HG02610 (cell line): ENCODE measurements at regions not wholly inside any gene's neighbourhood (a gene's known extent, or its start where the extent isn't known, plus 50 kb on each side); places are given as distances from the start of the nearest gene placed in this dataset.

ENCODE experiments used
- ATAC-seq: cut with Tn5 transposase; IDR thresholded peaks from one replicate; pipeline ENCODE4 v1.9.1; 2021; ENCODE audit warnings: mild to moderate bottlenecking, moderate library complexity; ENCODE audit not compliant: unreplicated experiment

DNA sequence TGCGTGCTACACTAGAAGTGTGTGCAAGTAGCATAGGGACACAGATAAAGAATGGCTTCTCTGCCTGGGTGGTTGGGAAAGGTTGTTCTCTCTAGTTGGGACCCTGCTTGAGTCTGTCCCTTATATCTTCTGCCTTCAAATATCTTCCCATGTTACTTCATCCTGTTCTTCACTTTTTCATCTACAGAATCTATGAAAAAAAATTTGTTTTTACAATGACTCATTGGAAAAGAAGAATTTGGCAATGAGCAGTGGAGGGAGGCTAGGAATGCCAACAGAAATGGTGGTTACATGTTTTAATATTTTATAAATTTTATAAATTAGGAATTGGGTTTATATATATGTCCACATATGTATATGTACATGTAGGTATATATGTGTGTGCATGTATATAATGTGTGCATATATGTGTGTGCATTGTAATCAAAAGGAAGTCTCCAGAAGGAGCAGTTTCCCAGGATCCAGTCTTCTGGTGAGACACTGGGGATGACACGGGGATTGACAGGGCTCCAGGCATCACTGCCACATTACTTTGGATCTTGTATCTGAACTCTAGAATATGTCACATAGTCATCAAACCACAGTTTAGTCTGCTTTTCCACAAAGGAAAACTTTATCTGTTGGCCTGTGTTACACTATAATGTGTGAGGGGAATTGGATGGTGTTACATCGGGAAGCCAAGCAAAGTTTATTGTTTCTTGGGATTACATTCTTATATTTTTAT, 75.3 kb upstream of the RIPOR2 start:
- no peak for ATAC-seq

DNA sequence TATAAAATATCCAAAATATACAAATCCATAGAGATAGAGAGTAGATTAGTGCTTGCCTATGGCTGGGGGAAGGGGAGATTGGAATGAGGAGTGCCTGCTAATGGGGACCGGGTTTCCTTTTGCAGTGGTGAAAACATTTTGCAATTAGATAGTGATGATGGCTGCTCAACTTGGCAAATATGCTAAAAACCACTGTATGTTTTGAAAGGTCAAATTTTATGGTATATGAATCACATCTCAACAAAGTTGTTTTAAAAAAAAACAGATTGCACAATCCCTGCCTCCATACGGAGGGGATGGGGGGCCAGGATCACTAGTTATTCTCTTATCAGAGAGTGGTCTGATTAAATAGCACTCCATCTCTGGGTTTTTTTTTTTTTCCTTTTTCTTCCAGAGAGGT, 76.9 kb upstream of the RIPOR2 start:
- ATAC-seq = no peak

DNA sequence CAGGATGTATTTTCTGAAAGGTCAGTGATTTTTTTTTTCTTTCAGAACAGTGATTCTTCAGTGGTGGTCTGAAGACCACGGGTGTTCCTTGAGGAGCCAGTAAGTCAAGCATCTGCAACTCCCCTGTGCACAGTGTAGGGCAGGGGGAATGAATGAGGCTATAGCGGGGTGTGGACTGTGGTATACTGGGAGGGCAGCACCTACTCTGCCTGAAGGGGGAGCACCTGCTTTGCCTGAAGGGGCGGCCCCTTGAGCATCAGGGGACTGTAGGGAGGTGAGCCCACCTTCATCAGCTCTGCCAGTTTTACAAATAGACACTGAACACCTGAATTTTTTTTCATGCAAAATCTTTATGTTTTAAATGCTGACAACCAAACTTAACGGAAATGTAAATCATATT, 77.5 kb upstream of the RIPOR2 start:
- ATAC-seq = no peak

DNA sequence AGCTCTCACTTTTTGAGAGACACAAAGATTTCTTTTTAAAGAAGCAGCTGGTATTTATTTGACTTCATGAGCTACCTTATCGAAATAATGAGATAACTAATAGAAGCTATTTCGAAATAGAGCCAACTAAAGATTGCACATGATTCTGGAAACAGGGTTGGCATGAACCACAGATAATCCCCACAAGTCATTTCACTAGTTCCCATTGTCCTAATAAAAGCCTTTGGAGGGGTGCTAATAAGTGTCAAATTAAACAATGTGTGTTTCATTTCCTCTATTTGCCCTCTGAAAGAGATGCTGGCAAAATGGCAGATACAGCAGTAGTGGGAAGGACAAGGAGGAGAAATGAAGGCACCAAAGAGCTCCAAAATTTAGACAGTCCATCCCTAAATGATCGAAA, 78.6 kb upstream of the RIPOR2 start:
- ATAC-seq = no peak

DNA sequence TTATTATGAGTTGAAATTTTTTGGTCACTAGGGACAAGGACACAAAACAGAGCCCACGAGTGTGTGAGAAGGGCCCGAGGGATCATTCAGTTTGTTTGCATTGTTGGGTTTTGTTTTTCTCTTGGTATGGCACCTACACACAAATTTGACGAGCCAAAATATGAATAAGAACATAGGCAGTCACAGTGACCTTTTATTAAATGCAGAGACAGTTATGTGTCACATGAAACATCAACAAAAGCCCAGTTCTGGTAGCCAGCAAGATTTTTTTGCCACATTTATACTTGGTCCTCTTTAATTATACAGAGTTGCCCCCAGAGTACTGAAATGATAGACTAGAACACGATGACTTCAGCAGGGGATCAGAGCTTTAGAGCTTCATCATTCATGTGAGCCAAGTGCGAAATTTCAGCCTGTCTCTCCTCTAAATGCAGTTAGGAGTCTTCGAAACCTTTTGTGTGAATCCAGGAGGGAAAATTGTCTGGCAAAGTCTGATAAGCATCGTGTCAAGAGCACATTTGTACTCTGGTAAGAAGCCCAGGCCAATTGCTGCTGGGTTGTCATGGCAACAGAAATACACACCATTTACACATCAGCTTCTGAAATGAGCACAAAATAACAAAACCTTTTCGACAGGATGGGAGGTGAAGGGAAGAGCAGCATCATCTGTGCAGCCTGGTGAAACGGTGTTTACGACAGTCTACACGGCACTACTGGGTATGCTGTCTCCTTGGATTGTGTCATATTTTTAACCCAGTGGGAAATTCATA, 79.2 kb upstream of the RIPOR2 start:
- no peak for ATAC-seq

- ATAC-seq = no peak
Measured at GRCh38 chr6:25016014-25016720, 80.4 kb upstream of the RIPOR2 start.

DNA sequence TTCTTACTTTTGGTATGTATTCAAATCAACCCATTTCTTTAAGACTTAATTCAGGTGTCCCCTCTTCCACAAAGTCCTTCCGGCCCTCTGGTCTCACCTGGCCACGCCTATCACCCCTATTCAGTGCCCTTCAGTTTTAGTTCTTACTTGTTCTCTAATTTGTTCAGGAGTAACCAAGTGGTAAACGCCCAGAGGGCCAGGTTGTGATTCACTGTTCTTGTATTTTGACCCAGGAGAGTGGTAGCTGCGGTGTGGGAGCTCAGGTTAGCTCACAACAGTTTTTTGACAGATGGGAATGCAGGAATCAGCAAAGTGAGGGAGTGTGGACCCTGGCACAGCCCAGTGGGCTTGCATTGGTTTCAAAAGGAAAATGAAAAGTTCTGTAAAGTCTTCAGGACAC, 81.7 kb upstream of the RIPOR2 start:
- ATAC-seq = no peak

DNA sequence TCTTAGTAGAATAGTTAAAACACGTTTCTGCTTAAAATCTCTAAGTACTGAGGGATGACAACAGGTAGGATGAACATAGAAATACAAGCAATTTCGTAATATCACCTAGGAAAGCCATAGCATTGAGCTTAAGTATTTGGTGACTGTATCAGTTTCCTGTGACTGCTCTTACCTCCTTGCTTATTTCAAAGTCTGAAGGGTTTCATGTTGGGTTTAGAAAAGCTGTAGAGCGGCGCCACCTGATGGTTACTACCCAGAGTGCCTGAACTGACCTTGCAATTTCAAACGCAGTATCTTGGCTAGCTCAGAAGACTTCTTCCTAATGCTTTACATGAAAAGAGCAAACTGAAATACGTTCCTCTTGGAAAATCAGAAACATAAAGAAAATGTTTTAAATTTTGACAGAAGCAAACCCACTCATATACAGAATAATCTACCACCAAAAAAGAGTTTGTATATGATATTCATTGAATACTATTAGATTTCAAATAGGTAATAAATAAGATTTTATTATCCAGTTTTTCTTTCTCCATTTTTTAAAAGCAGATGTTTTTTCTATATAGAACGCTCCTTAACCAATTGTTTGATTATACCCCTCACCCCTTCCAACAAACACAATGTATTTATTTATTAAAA, 82.3 kb upstream of the RIPOR2 start:
- ATAC-seq = peak; percentile 70

- no peak for ATAC-seq
Measured at GRCh38 chr6:25018568-25018954, 82.8 kb upstream of the RIPOR2 start.

GRCh38 chr6:25022140-25022553, 86.4 kb upstream of the RIPOR2 start:
- ATAC-seq = no peak

- ATAC-seq = no peak
Measured at GRCh38 chr6:25023781-25024180, 88.0 kb upstream of the RIPOR2 start.

- no peak for ATAC-seq
Measured at GRCh38 chr6:25024821-25025220, 89.1 kb upstream of the RIPOR2 start.

- no peak for ATAC-seq
Measured at GRCh38 chr6:25025248-25025918, 89.6 kb upstream of the RIPOR2 start.

GRCh38 chr6:25025919-25026301, 90.2 kb upstream of the RIPOR2 start:
- no peak for ATAC-seq

DNA sequence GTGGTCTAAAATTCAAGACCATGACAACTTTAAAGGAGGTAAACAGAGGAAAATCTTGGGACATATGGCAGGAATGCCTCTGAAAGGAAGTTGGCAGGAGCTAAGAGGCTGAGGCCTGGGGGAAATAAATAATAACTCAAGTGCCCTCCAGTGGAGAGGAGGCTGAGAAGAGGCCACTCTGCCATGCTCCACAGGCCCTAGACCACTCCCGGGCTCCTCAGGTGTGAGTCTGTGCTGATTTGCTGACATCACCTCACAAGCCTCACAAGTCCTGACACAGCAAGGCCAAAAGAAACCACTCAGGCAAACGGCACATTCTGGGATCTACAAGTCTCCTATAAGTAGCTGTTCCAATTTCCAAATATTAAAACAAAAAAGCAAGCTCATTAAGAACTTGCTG, 91.0 kb upstream of the RIPOR2 start:
- no peak for ATAC-seq

DNA sequence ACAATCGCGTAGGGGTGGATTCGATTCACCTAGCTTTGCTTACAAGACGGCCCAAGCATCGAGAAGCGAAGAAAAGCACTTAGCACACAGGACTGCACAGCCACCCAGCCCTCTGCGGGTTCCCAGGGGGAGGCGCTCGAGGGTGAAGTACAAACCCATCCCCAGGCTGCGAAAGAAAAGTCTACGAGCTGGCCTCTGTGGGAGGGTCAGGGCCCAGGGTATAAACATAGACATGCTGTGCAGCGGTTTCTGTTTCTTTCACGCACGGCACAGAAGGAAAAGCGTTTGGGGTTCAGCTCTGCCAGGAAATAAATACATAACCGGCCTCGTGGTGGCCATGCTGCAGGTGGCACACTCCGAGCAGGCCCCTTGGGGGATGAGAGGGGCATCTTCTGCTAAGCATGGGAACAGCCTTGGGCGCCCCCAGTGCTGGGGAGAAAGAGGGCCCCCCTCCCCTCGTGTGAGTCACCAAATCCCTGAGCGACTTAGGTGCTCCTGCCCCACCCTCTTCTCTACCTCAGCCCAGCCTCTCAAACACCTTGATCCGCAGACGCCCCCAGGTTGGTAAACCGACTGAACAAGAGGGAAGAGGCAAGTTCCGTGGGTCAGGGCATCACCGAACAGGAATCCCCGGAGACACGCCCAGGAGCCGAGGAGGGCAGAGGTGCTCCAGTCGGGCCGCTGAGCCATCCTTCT, 91.6 kb upstream of the RIPOR2 start:
- peak; percentile 89 for ATAC-seq

- no peak for ATAC-seq
Measured at GRCh38 chr6:25028328-25028727, 92.6 kb upstream of the RIPOR2 start.

DNA sequence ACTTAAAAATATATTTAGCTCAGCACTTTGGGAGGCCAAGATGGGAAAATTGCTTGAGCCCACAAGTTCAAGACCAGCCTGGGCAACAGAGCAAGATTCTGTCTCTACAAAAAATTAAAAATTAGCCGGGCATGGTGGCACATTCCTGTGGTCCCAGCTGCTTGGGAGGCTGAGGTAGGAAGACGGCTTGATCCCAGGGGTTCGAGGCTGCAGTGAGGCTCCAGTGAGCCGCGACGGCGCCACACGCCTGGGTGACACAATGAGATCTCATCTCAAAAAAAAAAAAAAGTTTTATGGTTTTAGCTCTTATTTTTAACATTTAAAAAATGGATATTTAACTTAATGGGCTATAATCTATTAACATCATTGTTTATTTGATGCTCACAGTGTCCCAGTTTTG, 97.2 kb upstream of the RIPOR2 start:
- no peak for ATAC-seq

DNA sequence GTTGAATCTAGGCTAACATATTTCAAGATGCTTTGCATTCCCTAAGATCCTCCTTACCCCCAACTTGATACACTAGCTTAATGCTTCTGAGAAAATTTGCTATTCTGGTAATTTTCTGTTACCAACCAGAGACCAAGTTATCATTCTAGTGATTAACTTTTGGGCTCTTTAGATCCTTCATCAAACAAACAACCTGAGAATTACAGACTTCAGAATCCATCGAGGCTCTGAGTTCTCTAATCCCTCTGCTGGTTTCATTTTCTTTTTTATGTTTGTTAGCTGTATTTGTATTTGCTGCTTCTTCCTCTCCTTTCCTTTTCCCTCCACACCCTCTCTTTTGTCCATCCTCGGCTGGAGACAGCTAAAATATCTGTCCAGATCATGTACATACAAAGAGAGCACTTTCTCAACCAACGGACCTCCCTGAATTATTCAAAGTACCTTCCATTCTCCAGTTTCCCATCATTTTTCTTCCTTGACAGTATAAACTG, 98.7 kb upstream of the RIPOR2 start:
- ATAC-seq = no peak

GRCh38 chr6:25035174-25035511, 99.4 kb upstream of the RIPOR2 start:
- ATAC-seq = no peak
